ENCODE measurements at regions not wholly inside any gene's neighbourhood (a gene's known extent, or its start where the extent isn't known, plus 50 kb on each side); places are given as distances from the start of the nearest gene placed in this dataset.
"Not testable (repeated sequence)": the region's sequence is repeated elsewhere in the genome, so short reads cannot be mapped to it uniquely, and the experiment has no call there.

GRCh38 chr13:40345654-40346372 lies 320.6 kb downstream of the FOXO1 start:
- FAIRE-seq: no peak

GRCh38 chr13:40346592-40346991 lies 319.8 kb downstream of the FOXO1 start:
- FAIRE-seq: no peak

- FAIRE-seq: no peak
These were observed 318.3 kb downstream of the FOXO1 start for GRCh38 chr13:40348096-40348679.

- FAIRE-seq: no peak
These were observed 316.0 kb downstream of the FOXO1 start for GRCh38 chr13:40350283-40350992.

GRCh38 chr13:40351537-40352379 lies 314.7 kb downstream of the FOXO1 start:
- no peak for FAIRE-seq

- FAIRE-seq: no peak
These were observed 314.1 kb downstream of the FOXO1 start for GRCh38 chr13:40352380-40352778.

GRCh38 chr13:40352802-40353562 lies 313.5 kb downstream of the FOXO1 start:
- FAIRE-seq: no peak

- FAIRE-seq: no peak
These were observed 311.2 kb downstream of the FOXO1 start for GRCh38 chr13:40355126-40355724.

GRCh38 chr13:40356011-40356410 lies 310.4 kb downstream of the FOXO1 start:
- no peak for FAIRE-seq

- FAIRE-seq: not testable (repeated sequence)
These were observed 310.0 kb downstream of the FOXO1 start for GRCh38 chr13:40356458-40356857.

GRCh38 chr13:40362502-40362901 lies 303.9 kb downstream of the FOXO1 start:
- no peak for FAIRE-seq

- no peak for FAIRE-seq
These were observed 302.8 kb downstream of the FOXO1 start for GRCh38 chr13:40363653-40364052.

GRCh38 chr13:40366119-40366518 lies 300.3 kb downstream of the FOXO1 start:
- FAIRE-seq: no peak

- FAIRE-seq: no peak
These were observed 298.1 kb downstream of the FOXO1 start for GRCh38 chr13:40368127-40368891.

- no peak for FAIRE-seq
These were observed 295.8 kb downstream of the FOXO1 start for GRCh38 chr13:40370661-40371060.

- no peak for FAIRE-seq
These were observed 294.8 kb downstream of the FOXO1 start for GRCh38 chr13:40371531-40372125.

- FAIRE-seq: not testable (repeated sequence)
These were observed 292.8 kb downstream of the FOXO1 start for GRCh38 chr13:40373608-40374007.

- no peak for FAIRE-seq
These were observed 290.8 kb downstream of the FOXO1 start for GRCh38 chr13:40375489-40376171.

- no peak for FAIRE-seq
These were observed 290.1 kb downstream of the FOXO1 start for GRCh38 chr13:40376296-40376849.
